GM23248 (cell line): ENCODE measurements at regions not wholly inside any gene's neighbourhood (a gene's known extent, or its start where the extent isn't known, plus 50 kb on each side); places are given as distances from the start of the nearest gene placed in this dataset.

Experiments used
- DNase-seq: peaks from one replicate; pipeline ENCODE4 v3.0.0-alpha.2; 2015
- H2AFZ ChIP-seq: fragments of 200-600 bp; sonication (generic); 2 replicates; pipeline ENCODE4 v1.6.1; 2016; ENCODE audit warnings: antibody characterized with exemption
- H3F3A ChIP-seq: fragments of 200-600 bp; sonication (generic); 2 replicates; pipeline ENCODE4 v1.6.1; 2016; ENCODE audit warnings: mild to moderate bottlenecking, antibody characterized with exemption, mixed run types; ENCODE audit not compliant: insufficient read depth
- H3K27ac ChIP-seq: fragments of 200-600 bp; sonication (generic); 2 replicates; pipeline ENCODE4 v1.5.1; 2016; ENCODE audit warnings: mild to moderate bottlenecking
- H3K27me3 ChIP-seq: fragments of 200-600 bp; sonication (generic); replicated peaks from 2 replicates; pipeline ENCODE4 v1.6.1; 2016; ENCODE audit warnings: mild to moderate bottlenecking; ENCODE audit not compliant: insufficient read depth
- H3K36me3 ChIP-seq: fragments of 200-600 bp; sonication (generic); 2 replicates; pipeline ENCODE4 v1.6.1; 2016; ENCODE audit warnings: low read depth, mild to moderate bottlenecking
- H3K4me1 ChIP-seq: fragments of 200-600 bp; sonication (generic); 2 replicates; pipeline ENCODE4 v1.6.1; 2016; ENCODE audit warnings: mild to moderate bottlenecking; ENCODE audit not compliant: insufficient read depth
- H3K4me2 ChIP-seq: fragments of 200-600 bp; sonication (generic); one replicate; pipeline ENCODE4 v1.6.1; 2016; ENCODE audit warnings: mild to moderate bottlenecking; ENCODE audit not compliant: unreplicated experiment
- H3K4me3 ChIP-seq: fragments of 200-600 bp; sonication (generic); 2 replicates; pipeline ENCODE4 v1.5.1; 2016; ENCODE audit warnings: mild to moderate bottlenecking
- H3K79me2 ChIP-seq: fragments of 200-600 bp; sonication (generic); 2 replicates; pipeline ENCODE4 v1.6.1; 2016; ENCODE audit warnings: mild to moderate bottlenecking; ENCODE audit not compliant: insufficient read depth
- H3K9ac ChIP-seq: fragments of 200-600 bp; sonication (generic); 2 replicates; pipeline ENCODE4 v1.6.1; 2016; ENCODE audit warnings: mild to moderate bottlenecking
- H3K9me2 ChIP-seq: fragments of 200-600 bp; sonication (generic); 2 replicates; pipeline ENCODE4 v1.6.1; 2016; ENCODE audit warnings: mixed run types, mild to moderate bottlenecking, moderate library complexity; ENCODE audit not compliant: insufficient read depth
- H3K9me3 ChIP-seq: fragments of 200-600 bp; sonication (generic); one replicate; pipeline ENCODE4 v1.6.1; 2017; ENCODE audit warnings: low read depth
- H4K20me1 ChIP-seq: fragments of 200-600 bp; sonication (generic); 2 replicates; pipeline ENCODE4 v1.6.0; 2016; ENCODE audit not compliant: insufficient read depth
- EZH2 ChIP-seq: fragments of 200-600 bp; sonication (generic); IDR thresholded peaks from 2 replicates; pipeline ENCODE4 v1.6.1; 2018; ENCODE audit warnings: antibody characterized with exemption, mild to moderate bottlenecking; ENCODE audit not compliant: insufficient read depth, poor library complexity, severe bottlenecking
- EZH2phosphoT487 ChIP-seq: fragments of 200-600 bp; sonication (generic); IDR thresholded peaks from 2 replicates; pipeline ENCODE4 v1.6.1; 2018; ENCODE audit warnings: antibody characterized with exemption, moderate library complexity, mild to moderate bottlenecking, low read depth; ENCODE audit not compliant: insufficient read depth
- WGBS, 2 experiments: methylation state at CpG; one replicate each; pipeline ENCODE4 v1.1.6; 2015 to 2017; ENCODE audit warnings: low lambda C conversion rate in 2 of 2, low coverage in 1 of 2; ENCODE audit errors: missing lambda C conversion rate in 2 of 2; 5-methylcytosine and 5-hydroxymethylcytosine counted together
- in situ Hi-C: fragments of 300-500 bp; cut with MboI; formaldehyde crosslinking; loops from 2 replicates; pipeline ENCODE4 v1.15.0; 2020

- Histone ChIP-seq H3F3A (no peaks in the 10 kb centered on the region), H3K4me2 (no peak overlapping the region), H3K27me3 (peaks cover 7% of the 10 kb centered on the region), H3K79me2 (no peaks in the 10 kb centered on the region), H3K27ac (no peak overlapping the region), H3K4me1 (no peaks in the 10 kb centered on the region), H3K4me3 (no peak overlapping the region), H3K9ac (no peak overlapping the region), H2AFZ (no peak overlapping the region), H4K20me1 (no peaks in the 10 kb centered on the region), H3K9me2 (no peaks in the 10 kb centered on the region), H3K36me3 (no peaks in the 10 kb centered on the region), H3K9me3 (no peaks in the 10 kb centered on the region)
- no peak for TF ChIP-seq EZH2
- TF ChIP-seq EZH2phosphoT487: no peak
- in situ Hi-C loops: no loop called here
- 16 to 22% methylated on average over 6 of the region's 6 CpGs for WGBS, 2 experiments
- DNase-seq: no peak
Measured at GRCh38 chr2:41827354-41827971, 220.4 kb upstream of the PKDCC start.

- H3K27ac ChIP-seq: no peak overlapping the region
- no peak for TF ChIP-seq EZH2
- no peak overlapping the region for H2AFZ ChIP-seq
- no peaks in the 10 kb centered on the region for H4K20me1 ChIP-seq
- H3K9me3 ChIP-seq: no peaks in the 10 kb centered on the region
- DNase-seq: no peak
- H3K79me2 ChIP-seq: no peaks in the 10 kb centered on the region
- no peaks in the 10 kb centered on the region for H3F3A ChIP-seq
- H3K4me2 ChIP-seq: no peak overlapping the region
- H3K4me1 ChIP-seq: no peaks in the 10 kb centered on the region
- H3K9me2 ChIP-seq: no peaks in the 10 kb centered on the region
- 10 to 11% methylated on average over 1 of the region's 1 CpG for WGBS, 2 experiments
- no peaks in the 10 kb centered on the region for H3K36me3 ChIP-seq
- in situ Hi-C loops: no loop called here
- H3K27me3 ChIP-seq: peaks cover 4% of the 10 kb centered on the region
- no peak overlapping the region for H3K4me3 ChIP-seq
- H3K9ac ChIP-seq: no peak overlapping the region
Measured at GRCh38 chr2:41828052-41828643, 219.7 kb upstream of the PKDCC start.

- Histone ChIP-seq H3K79me2 (no peaks in the 10 kb centered on the region), H3K9ac (no peak overlapping the region), H3K27ac (no peak overlapping the region), H3K4me3 (no peak overlapping the region), H4K20me1 (no peaks in the 10 kb centered on the region), H3K27me3 (no peaks in the 10 kb centered on the region; the same call in none of the 2 replicates), H3K36me3 (no peaks in the 10 kb centered on the region), H2AFZ (no peak overlapping the region), H3K4me1 (no peaks in the 10 kb centered on the region), H3K9me3 (no peaks in the 10 kb centered on the region), H3K9me2 (no peaks in the 10 kb centered on the region), H3K4me2 (no peak overlapping the region), H3F3A (no peaks in the 10 kb centered on the region)
- in situ Hi-C loops: no loop called here
- no peak for DNase-seq
- no peak for TF ChIP-seq EZH2phosphoT487
- TF ChIP-seq EZH2: no peak
- 0 to 5% methylated on average over 1 of the region's 1 CpG for WGBS, 2 experiments
Measured at GRCh38 chr2:41829052-41829451, 218.8 kb upstream of the PKDCC start.

- Histone ChIP-seq H3K79me2 (no peaks in the 10 kb centered on the region), H4K20me1 (no peaks in the 10 kb centered on the region), H3K4me2 (no peak overlapping the region), H3K27ac (no peak overlapping the region), H3K4me3 (no peak overlapping the region), H3F3A (no peaks in the 10 kb centered on the region), H3K9me2 (no peaks in the 10 kb centered on the region), H3K4me1 (no peaks in the 10 kb centered on the region), H3K9me3 (no peaks in the 10 kb centered on the region), H3K36me3 (no peaks in the 10 kb centered on the region), H3K9ac (no peak overlapping the region), H2AFZ (no peak overlapping the region), H3K27me3 (no peaks in the 10 kb centered on the region; the same call in none of the 2 replicates)
- TF ChIP-seq EZH2phosphoT487 (no peak), EZH2 (no peak)
- WGBS, 2 experiments: 0% methylated on average over 1 of the region's 1 CpG
- in situ Hi-C loops: no loop called here
- no peak for DNase-seq
Measured at GRCh38 chr2:41830600-41830999, 217.2 kb upstream of the PKDCC start.
